Parathyroid adenoma (tissue), 2 donors: ENCODE measurements at regions not wholly inside any gene's neighbourhood (a gene's known extent, or its start where the extent isn't known, plus 50 kb on each side); places are given as distances from the start of the nearest gene placed in this dataset.

Experiments
- H2AFZ ChIP-seq: fragments of 300-600 bp; sonication (generic); one replicate; pipeline ENCODE4 v1.7.0; 2017; ENCODE audit warnings: antibody characterized with exemption, mild to moderate bottlenecking
- H3K27ac ChIP-seq: fragments of 300-600 bp; sonication (generic); one replicate; pipeline ENCODE4 v1.7.0; 2017
- H3K27me3 ChIP-seq: fragments of 300-600 bp; sonication (generic); one replicate; pipeline ENCODE4 v1.7.0; 2017; ENCODE audit warnings: low read length; ENCODE audit not compliant: control insufficient read depth, insufficient read depth
- H3K36me3 ChIP-seq: fragments of 300-600 bp; sonication (generic); one replicate; pipeline ENCODE4 v1.7.0; 2017; ENCODE audit warnings: low read length; ENCODE audit not compliant: control insufficient read depth, insufficient read depth
- H3K4me1 ChIP-seq: fragments of 300-600 bp; sonication (generic); one replicate; pipeline ENCODE4 v1.7.0; 2017; ENCODE audit warnings: control low read depth
- H3K4me2 ChIP-seq: fragments of 300-600 bp; sonication (generic); one replicate; pipeline ENCODE4 v1.7.0; 2017; ENCODE audit warnings: low read length
- H3K4me3 ChIP-seq: fragments of 300-600 bp; sonication (generic); one replicate; pipeline ENCODE4 v1.7.0; 2017; ENCODE audit warnings: low read depth, low read length
- H3K79me2 ChIP-seq: fragments of 300-600 bp; sonication (generic); one replicate; pipeline ENCODE4 v1.7.0; 2017; ENCODE audit warnings: control low read depth
- H3K9ac ChIP-seq: fragments of 300-600 bp; sonication (generic); one replicate; pipeline ENCODE4 v1.7.0; 2017; ENCODE audit warnings: mild to moderate bottlenecking
- H3K9me3 ChIP-seq: fragments of 300-600 bp; sonication (generic); one replicate; pipeline ENCODE4 v1.7.0; 2017; ENCODE audit warnings: low read length; ENCODE audit not compliant: control insufficient read depth
- TF ChIP-seq, protein P1 (sequence below): fragments of 300-600 bp; sonication (generic); IDR thresholded peaks from one replicate; pipeline ENCODE4 v1.7.0; 2017; ENCODE audit warnings: antibody characterized with exemption, mild to moderate bottlenecking
- donor health status: primary hyperparathyroidism.

DNA sequence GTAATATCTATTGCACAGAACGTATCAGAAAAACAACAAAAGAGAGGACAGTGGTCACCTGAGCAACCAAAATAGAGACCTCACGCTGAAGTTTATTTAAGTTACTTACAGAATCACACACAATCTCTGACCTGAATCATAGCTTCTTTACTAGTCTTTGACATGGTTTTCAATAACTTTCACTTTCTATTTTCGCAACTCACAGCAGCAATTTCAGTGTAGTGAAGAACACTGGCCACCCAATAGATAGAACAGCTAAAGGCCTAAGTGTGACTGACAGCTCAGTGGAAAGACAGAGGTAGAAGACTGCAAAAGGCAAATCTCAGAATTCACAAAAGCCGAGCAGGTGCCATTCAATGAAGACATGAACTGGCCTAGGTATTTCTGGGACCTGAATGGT lies 435.6 kb upstream of the CHRM3 start:
- Histone ChIP-seq H3K79me2 (no peaks in the 10 kb centered on the region), H3K9me3 (no peaks in the 10 kb centered on the region), H3K9ac (no peak overlapping the region), H3K27ac (no peak overlapping the region), H3K4me1 (no peaks in the 10 kb centered on the region), H3K36me3 (no peaks in the 10 kb centered on the region), H3K27me3 (no peaks in the 10 kb centered on the region), H3K4me2 (no peak overlapping the region), H3K4me3 (no peak overlapping the region), H2AFZ (no peak overlapping the region)
- TF ChIP-seq, protein P1, sequence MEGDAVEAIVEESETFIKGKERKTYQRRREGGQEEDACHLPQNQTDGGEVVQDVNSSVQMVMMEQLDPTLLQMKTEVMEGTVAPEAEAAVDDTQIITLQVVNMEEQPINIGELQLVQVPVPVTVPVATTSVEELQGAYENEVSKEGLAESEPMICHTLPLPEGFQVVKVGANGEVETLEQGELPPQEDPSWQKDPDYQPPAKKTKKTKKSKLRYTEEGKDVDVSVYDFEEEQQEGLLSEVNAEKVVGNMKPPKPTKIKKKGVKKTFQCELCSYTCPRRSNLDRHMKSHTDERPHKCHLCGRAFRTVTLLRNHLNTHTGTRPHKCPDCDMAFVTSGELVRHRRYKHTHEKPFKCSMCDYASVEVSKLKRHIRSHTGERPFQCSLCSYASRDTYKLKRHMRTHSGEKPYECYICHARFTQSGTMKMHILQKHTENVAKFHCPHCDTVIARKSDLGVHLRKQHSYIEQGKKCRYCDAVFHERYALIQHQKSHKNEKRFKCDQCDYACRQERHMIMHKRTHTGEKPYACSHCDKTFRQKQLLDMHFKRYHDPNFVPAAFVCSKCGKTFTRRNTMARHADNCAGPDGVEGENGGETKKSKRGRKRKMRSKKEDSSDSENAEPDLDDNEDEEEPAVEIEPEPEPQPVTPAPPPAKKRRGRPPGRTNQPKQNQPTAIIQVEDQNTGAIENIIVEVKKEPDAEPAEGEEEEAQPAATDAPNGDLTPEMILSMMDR, result no peak

DNA sequence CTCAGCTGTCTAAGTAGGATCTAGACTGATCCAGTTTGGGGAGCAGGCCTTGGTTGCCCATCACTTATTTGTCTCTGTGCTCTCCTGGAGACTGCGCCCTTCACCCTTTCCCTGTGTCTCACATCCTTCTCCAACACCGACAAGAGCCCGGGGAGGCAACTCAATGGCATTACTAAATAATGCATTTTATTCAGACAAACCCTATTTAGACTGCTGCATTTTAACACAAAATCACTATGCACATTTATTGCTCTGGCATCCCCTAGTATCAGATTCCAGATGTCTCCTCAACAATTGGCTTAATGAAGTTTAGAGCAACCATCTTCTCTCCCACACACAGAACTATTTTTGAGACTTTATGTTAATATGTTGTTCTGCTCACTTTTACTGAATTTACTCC lies 436.4 kb upstream of the CHRM3 start:
- Histone ChIP-seq H3K79me2 (no peaks in the 10 kb centered on the region), H2AFZ (no peak overlapping the region), H3K4me3 (no peak overlapping the region)

DNA sequence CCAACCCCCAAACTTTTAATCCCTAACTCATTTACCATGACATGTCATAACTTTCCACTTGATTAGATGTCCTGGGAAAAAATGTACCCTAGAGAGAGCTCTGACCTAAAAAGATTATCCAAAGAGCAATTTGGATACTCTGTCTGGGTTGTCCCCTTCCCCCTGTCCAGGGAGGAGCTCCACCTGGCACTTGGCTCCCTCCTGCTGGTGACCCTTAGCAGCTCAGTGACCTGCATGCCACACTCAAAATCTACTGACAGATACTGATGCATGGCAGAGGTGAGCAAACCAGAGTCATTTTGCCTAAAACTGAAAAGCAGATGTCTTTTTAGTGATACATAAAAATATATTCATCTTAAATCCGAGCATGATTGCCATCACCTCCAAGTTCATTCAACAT lies 442.3 kb upstream of the CHRM3 start:
- no peaks in the 10 kb centered on the region for H3K4me1 ChIP-seq
- H3K27ac ChIP-seq, result no peak overlapping the region
- H3K27me3 ChIP-seq, result no peaks in the 10 kb centered on the region
- no peaks in the 10 kb centered on the region for H3K79me2 ChIP-seq
- H3K4me3 ChIP-seq, result no peak overlapping the region
- H3K36me3 ChIP-seq, result no peaks in the 10 kb centered on the region
- H3K9ac ChIP-seq, result no peak overlapping the region
- no peak overlapping the region for H2AFZ ChIP-seq
- H3K4me2 ChIP-seq, result no peak overlapping the region
- TF ChIP-seq, protein P1, result no peak
- no peaks in the 10 kb centered on the region for H3K9me3 ChIP-seq

More for the DNA sequence above, 436.4 kb upstream of the CHRM3 start:
- Histone ChIP-seq H3K9me3 (no peaks in the 10 kb centered on the region), H3K9ac (no peak overlapping the region), H3K27ac (no peak overlapping the region), H3K4me2 (no peak overlapping the region), H3K4me1 (no peaks in the 10 kb centered on the region), H3K27me3 (no peaks in the 10 kb centered on the region), H3K36me3 (no peaks in the 10 kb centered on the region)
- TF ChIP-seq, protein P1, result no peak

DNA sequence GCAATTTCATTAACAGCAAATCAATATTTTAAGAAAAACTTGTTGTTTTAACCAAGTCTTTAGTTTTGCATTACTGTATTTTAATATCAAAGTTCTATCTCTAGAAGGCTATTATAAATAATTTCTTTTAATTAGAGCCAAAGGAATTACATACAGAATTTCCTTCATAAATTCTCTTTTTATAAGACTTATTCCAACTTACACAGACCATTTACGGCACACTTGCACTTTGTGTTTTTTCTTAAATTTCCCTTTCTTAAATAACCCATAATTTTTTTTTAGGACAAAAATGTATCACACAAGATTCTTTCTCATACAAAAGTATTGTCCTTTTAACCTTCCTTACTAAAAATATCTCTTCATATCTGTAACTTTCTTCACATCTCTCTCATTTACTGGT lies 458.5 kb upstream of the CHRM3 start:
- H3K4me3 ChIP-seq, result no peak overlapping the region

DNA sequence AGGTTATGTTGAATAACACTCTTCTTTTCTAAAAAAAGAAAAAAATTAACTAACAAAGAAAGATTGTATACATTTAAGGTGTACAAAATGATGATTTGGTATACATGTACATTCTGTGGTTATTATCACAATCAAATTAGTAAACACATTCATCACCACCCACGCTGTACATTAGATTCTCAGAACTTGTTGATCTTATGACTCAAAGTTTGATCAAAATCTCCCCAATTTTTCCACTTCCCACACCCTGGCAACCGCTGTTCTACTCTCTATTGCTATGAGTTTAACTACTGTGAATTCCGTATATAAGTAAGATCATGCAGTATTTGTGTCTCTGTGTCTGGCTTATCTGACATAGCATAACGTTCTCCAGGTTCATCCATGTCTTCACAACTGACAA lies 469.5 kb upstream of the CHRM3 start:
- TF ChIP-seq, protein P1, result no peak
- H3K9ac ChIP-seq, result no peak overlapping the region
- no peak overlapping the region for H3K27ac ChIP-seq
- no peaks in the 10 kb centered on the region for H3K79me2 ChIP-seq
- no peaks in the 10 kb centered on the region for H3K36me3 ChIP-seq
- no peaks in the 10 kb centered on the region for H3K27me3 ChIP-seq
- no peak overlapping the region for H3K4me2 ChIP-seq
- no peak overlapping the region for H3K4me3 ChIP-seq
- H3K4me1 ChIP-seq, result no peaks in the 10 kb centered on the region
- no peaks in the 10 kb centered on the region for H3K9me3 ChIP-seq
- H2AFZ ChIP-seq, result no peak overlapping the region

More for the DNA sequence above, 458.5 kb upstream of the CHRM3 start:
- H3K27me3 ChIP-seq, result no peaks in the 10 kb centered on the region
- no peak overlapping the region for H3K4me2 ChIP-seq
- no peaks in the 10 kb centered on the region for H3K9me3 ChIP-seq
- no peaks in the 10 kb centered on the region for H3K36me3 ChIP-seq
- no peaks in the 10 kb centered on the region for H3K79me2 ChIP-seq
- no peak overlapping the region for H3K27ac ChIP-seq
- H3K4me1 ChIP-seq, result no peaks in the 10 kb centered on the region
- TF ChIP-seq, protein P1, result no peak
- H2AFZ ChIP-seq, result no peak overlapping the region
- no peak overlapping the region for H3K9ac ChIP-seq
